Lung (tissue), 11 donors: ENCODE measurements at regions not wholly inside any gene's neighbourhood (a gene's known extent, or its start where the extent isn't known, plus 50 kb on each side); places are given as distances from the start of the nearest gene placed in this dataset.

Source experiments
- ATAC-seq: fragments of 200-7000 bp; cut with Tn5 transposase; one replicate; pipeline ENCODE4 v1.9.1; 2020; ENCODE audit warnings: moderate number of reproducible peaks; ENCODE audit not compliant: insufficient read depth, low FRiP score
- DNase-seq, 3 donors: peaks; one replicate each; pipeline ENCODE4 v3.0.0-alpha.2; 2013 to 2017
- H3K27ac ChIP-seq, 2 donors: one replicate each; pipeline ENCODE4 v1.5.1; 2013; ENCODE audit warnings: mild to moderate bottlenecking in 2 of 2, moderate library complexity in 2 of 2, control low read depth in 1 of 2, inconsistent platforms in 1 of 2, low read depth in 1 of 2, low read length in 1 of 2
- H3K27me3 ChIP-seq, 3 donors: one replicate each; pipeline ENCODE4 v1.5.1; 2013; ENCODE audit warnings: low read length in 2 of 3; ENCODE audit not compliant: control insufficient read depth in 3 of 3, insufficient read depth in 3 of 3
- H3K36me3 ChIP-seq, 4 donors: one replicate each; pipeline ENCODE4 v1.5.1; 2013; ENCODE audit warnings: low read length in 4 of 4, mild to moderate bottlenecking in 1 of 4, moderate library complexity in 1 of 4; ENCODE audit not compliant: control insufficient read depth in 4 of 4, insufficient read depth in 4 of 4
- H3K4me1 ChIP-seq, 5 donors: one replicate each; pipeline ENCODE4 v1.5.1; 2013; ENCODE audit warnings: low read length in 5 of 5, mild to moderate bottlenecking in 2 of 5, moderate library complexity in 1 of 5; ENCODE audit not compliant: control insufficient read depth in 5 of 5, insufficient read depth in 5 of 5
- H3K4me3 ChIP-seq: one replicate; pipeline ENCODE4 v1.5.1; 2013; ENCODE audit warnings: mild to moderate bottlenecking, control low read depth, moderate library complexity
- H3K9ac ChIP-seq, 2 donors: one replicate each; pipeline ENCODE4 v1.5.1; 2013; ENCODE audit warnings: low read length in 2 of 2, control low read depth in 1 of 2; ENCODE audit not compliant: insufficient read depth in 1 of 2
- H3K9me3 ChIP-seq, 4 donors: one replicate each; pipeline ENCODE4 v1.5.1; 2013; ENCODE audit warnings: low read length in 3 of 4, mild to moderate bottlenecking in 1 of 4, moderate library complexity in 1 of 4; ENCODE audit not compliant: control insufficient read depth in 4 of 4, insufficient read depth in 3 of 4
- WGBS, 2 donors: extraction: QIAGEN DNeasy Blood & Tissue Kit; methylation state at CpG; one replicate each; pipeline ENCODE4 v1.1.7; 2013; 5-methylcytosine and 5-hydroxymethylcytosine counted together
- TF ChIP-seq, protein P1 (sequence below): IDR thresholded peaks from 2 replicates; pipeline ENCODE4 v1.5.1; 2012; ENCODE audit warnings: mild to moderate bottlenecking; ENCODE audit errors: control extremely low read depth, extremely low read depth
- donor health status: control.
- donor health status: control.
- donor health status: Bipolar disorder and iron deficiency.
- donor health status: healthy.
- donor health status: DM: yes; HTN: yes; CAD: no.

DNA sequence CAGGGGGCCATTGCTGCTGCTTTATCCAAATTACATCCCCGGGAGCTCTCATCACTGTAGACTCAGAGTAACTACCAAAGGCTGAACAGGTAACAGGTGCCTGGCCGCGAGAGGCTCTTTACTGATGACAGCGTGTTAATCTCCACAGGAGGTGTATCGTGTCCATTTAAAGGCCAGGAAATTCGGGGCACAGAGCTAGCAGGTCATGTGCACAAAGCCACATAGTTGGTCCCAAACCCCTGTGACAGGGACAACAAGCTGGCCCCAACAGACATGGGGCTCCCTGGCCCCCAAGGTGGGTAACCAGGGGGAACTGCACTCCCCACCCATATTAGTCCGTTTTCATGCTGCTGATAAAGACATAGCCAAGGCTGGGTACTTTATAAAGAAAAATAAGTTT, 55.3 kb upstream of the RBFOX3 start:
- 80 to 81% methylated on average over 7 of the region's 7 CpGs for WGBS, 2 donors
- Histone ChIP-seq H3K27me3 (peaks cover 0 to 4% (median 0%) of the 10 kb centered on the region in 3 donors), H3K9me3 (peaks cover 0 to 5% (median 1%) of the 10 kb centered on the region in 4 donors), H3K4me3 (no peak overlapping the region), H3K36me3 (no peaks in the 10 kb centered on the region), H3K27ac (no peak overlapping the region), H3K4me1 (peaks cover 0 to 17% (median 0%) of the 10 kb centered on the region in 5 donors), H3K9ac (no peak overlapping the region)
- DNase-seq = no peak
- ATAC-seq = no peak
- TF ChIP-seq, protein P1, sequence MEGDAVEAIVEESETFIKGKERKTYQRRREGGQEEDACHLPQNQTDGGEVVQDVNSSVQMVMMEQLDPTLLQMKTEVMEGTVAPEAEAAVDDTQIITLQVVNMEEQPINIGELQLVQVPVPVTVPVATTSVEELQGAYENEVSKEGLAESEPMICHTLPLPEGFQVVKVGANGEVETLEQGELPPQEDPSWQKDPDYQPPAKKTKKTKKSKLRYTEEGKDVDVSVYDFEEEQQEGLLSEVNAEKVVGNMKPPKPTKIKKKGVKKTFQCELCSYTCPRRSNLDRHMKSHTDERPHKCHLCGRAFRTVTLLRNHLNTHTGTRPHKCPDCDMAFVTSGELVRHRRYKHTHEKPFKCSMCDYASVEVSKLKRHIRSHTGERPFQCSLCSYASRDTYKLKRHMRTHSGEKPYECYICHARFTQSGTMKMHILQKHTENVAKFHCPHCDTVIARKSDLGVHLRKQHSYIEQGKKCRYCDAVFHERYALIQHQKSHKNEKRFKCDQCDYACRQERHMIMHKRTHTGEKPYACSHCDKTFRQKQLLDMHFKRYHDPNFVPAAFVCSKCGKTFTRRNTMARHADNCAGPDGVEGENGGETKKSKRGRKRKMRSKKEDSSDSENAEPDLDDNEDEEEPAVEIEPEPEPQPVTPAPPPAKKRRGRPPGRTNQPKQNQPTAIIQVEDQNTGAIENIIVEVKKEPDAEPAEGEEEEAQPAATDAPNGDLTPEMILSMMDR = no peak

DNA sequence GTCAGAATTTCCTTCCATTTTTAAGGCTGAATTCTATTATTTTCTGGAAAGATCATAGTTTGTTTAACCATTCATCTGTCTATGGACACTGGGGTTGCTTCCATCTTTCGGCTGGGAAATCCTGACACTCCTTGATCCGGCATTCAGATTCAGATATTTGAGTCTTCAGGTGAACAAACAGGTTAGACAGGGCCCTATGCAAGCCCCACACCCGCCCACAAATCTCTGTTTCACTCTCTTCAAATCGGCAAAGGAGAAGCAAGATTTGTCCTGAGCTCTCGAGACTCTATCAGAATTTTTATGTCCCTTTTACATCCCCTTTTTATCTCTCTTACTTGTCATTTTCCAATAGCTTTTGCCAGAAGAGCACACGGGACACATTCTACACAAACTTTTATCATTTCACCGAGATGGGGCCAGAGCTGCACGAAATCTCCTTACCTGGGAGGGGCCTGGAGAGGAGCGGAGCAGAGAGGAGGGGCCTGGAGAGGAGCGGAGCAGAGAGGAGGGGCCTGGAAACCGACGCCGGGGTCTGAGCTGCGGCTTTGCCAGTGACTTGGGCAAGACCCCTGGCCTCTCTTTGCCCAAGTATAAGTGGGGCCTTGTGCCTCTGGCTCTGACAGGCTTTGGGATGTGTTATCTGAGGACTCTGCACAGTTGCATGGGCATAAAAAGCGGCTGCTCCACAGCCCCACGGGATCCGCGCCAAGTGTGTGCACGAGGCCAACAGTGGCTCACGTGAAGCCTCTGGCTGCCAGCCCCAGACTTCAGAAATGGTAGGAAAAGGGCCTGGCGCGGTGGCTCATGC, 54.3 kb upstream of the RBFOX3 start:
- ATAC-seq = peak; percentile 34
- DNase-seq = peak; percentile 77 to 88 (median 80)
- Histone ChIP-seq H3K9ac (no peak overlapping the region), H3K4me1 (peaks cover 0 to 16% (median 0%) of the 10 kb centered on the region in 5 donors), H3K27me3 (peaks cover 0 to 2% (median 0%) of the 10 kb centered on the region in 3 donors), H3K9me3 (peaks cover 0 to 5% (median 1%) of the 10 kb centered on the region in 4 donors), H3K36me3 (no peaks in the 10 kb centered on the region), H3K27ac (no peak overlapping the region), H3K4me3 (no peak overlapping the region)
- 19 to 25% methylated on average over 22 of the region's 22 CpGs for WGBS, 2 donors
- TF ChIP-seq, protein P1 = no peak

DNA sequence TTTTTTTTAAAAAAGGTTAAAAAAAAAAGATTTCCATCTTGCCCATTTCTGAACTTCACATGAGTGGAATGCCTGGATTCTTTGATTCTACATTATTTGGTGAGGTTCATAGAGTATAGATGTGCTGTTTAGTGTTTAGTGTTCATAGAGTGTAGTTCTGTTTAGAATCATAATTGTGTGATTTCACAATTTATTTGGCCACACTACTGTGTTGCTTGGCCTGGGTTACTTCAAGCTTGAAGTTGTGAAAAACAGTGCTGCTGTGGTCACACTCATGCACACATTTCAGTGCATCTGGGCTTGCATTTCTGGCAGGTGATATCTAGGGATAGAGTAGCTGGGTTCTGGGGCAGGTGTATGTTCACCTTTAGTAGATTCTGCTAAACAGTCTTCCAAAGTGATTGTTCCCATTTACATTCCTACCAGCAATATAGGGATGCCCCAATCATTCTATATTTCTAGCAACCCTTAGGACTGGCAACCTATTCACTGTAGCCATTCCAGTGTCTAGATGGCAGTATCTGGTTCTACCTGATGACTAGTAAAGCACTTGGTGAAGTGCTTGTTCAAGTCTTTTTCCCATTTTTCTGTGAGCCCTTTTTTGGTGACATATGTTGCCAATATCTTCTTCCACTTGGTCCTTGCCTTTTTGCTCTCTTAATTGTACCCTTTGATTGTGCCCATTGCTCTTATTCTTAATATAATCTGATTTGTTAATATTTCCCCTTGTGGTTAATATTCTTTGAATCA, 50.6 kb upstream of the RBFOX3 start:
- DNase-seq (no peak), ATAC-seq (no peak)

More for the DNA sequence above, 50.6 kb upstream of the RBFOX3 start:
- TF ChIP-seq, protein P1 = no peak
- no peak overlapping the region for H3K9ac ChIP-seq
- no peak overlapping the region for H3K4me3 ChIP-seq
- H3K36me3 ChIP-seq = no peaks in the 10 kb centered on the region
- H3K9me3 ChIP-seq = peaks cover 0 to 5% (median 3%) of the 10 kb centered on the region in 4 donors
- peaks cover 0 to 8% (median 0%) of the 10 kb centered on the region in 5 donors for H3K4me1 ChIP-seq
- H3K27me3 ChIP-seq = peaks cover 0 to 2% (median 0%) of the 10 kb centered on the region in 3 donors
- no peak overlapping the region for H3K27ac ChIP-seq
